ENCODE measurements at regions not wholly inside any gene's neighbourhood (a gene's known extent, or its start where the extent isn't known, plus 50 kb on each side); places are given as distances from the start of the nearest gene placed in this dataset.

DNA sequence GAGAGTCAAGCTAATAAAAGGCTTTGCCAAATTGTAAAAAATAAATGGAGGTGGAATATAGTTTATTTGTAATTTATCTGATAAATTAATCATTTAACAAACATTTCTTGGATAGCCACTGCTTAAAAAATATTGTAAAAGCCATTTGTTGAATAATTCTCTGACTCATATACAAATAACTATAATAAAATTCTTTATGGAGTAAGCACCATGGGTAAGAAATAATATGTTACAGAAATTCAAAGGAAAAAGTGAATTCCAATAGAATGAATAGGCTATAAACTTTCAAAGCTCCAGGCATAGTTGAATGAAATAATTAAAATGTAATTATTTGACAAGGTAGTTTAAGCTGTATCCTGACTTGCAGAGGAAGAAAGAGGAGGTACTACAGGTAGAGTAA, 291.4 kb upstream of the TMEM229A start:
- DNase-seq (ENCODE audit: low spot score) (no peak), ATAC-seq (no peak)
- Histone ChIP-seq H4K20me1 (replicated peaks; ENCODE audit: insufficient read depth) (no peaks in the 10 kb centered on the region), H2AFZ (no peak overlapping the region), H3K79me2 (replicated peaks; ENCODE audit: insufficient read depth) (no peaks in the 10 kb centered on the region), H3F3A (replicated peaks; ENCODE audit: low read depth) (no peaks in the 10 kb centered on the region), H3K4me1 (ENCODE audit: insufficient read depth) (no peaks in the 10 kb centered on the region), H3K4me2 (no peak overlapping the region), H3K36me3 (ENCODE audit: insufficient read depth) (no peaks in the 10 kb centered on the region), H3K9me2 (ENCODE audit: insufficient read depth) (no peaks in the 10 kb centered on the region), H3K4me3 (no peak overlapping the region), H3K27ac (ENCODE audit: low read depth) (no peak overlapping the region), H3K27me3 (ENCODE audit: insufficient read depth) (no peaks in the 10 kb centered on the region)
- no peaks in the 10 kb centered on the region for H3K9me3 Mint-ChIP-seq
- H3K36me3 Mint-ChIP-seq (ENCODE audit: low read depth), result no peaks in the 10 kb centered on the region
- TF ChIP-seq EZH2 (IDR thresholded peaks at IDR 0.05; ENCODE audit: low read depth, unreplicated experiment) (no peak), EZH2phosphoT487 (IDR thresholded peaks at IDR 0.05; ENCODE audit: unreplicated experiment) (no peak), JUNB (IDR thresholded peaks at IDR 0.05; ENCODE audit: unreplicated experiment) (no peak), CREB1 (CRISPR knock-in tag; IDR thresholded peaks at IDR 0.05; ENCODE audit: low read depth) (no peak), ZNF331 (CRISPR knock-in tag; IDR thresholded peaks at IDR 0.05; ENCODE audit: low read depth) (no peak), CTCF (conservative IDR thresholded peaks at IDR 0.05; ENCODE audit: low read depth in 2 of 2) (no peak), STAT1 (IDR thresholded peaks at IDR 0.05; ENCODE audit: unreplicated experiment) (no peak), ZNF114 (CRISPR knock-in tag; IDR thresholded peaks at IDR 0.05) (no peak), REST (IDR thresholded peaks at IDR 0.05; ENCODE audit: unreplicated experiment) (no peak), POLR2AphosphoS5 (IDR thresholded peaks at IDR 0.05; ENCODE audit: low read depth) (no peak), ZNF462 (CRISPR knock-in tag; IDR thresholded peaks at IDR 0.05) (no peak), NANOG (IDR thresholded peaks at IDR 0.05; ENCODE audit: borderline replicate concordance) (no peak)
- TF ChIP-seq, protein P1, sequence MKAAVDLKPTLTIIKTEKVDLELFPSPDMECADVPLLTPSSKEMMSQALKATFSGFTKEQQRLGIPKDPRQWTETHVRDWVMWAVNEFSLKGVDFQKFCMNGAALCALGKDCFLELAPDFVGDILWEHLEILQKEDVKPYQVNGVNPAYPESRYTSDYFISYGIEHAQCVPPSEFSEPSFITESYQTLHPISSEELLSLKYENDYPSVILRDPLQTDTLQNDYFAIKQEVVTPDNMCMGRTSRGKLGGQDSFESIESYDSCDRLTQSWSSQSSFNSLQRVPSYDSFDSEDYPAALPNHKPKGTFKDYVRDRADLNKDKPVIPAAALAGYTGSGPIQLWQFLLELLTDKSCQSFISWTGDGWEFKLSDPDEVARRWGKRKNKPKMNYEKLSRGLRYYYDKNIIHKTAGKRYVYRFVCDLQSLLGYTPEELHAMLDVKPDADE (IDR thresholded peaks at IDR 0.05), result no peak
- peaks cover 3% of the 10 kb centered on the region; the same call in 2 of the 3 replicates for H3K4me1 Mint-ChIP-seq
- no peak overlapping the region for H3K27ac Mint-ChIP-seq
- H3K27me3 Mint-ChIP-seq (ENCODE audit: insufficient read depth, low read depth, poor library complexity), result no peaks in the 10 kb centered on the region
- no peak overlapping the region for H3K4me3 Mint-ChIP-seq

Measured in GM23338 (cell line).